ENCODE measurements at regions not wholly inside any gene's neighbourhood (a gene's known extent, or its start where the extent isn't known, plus 50 kb on each side); places are given as distances from the start of the nearest gene placed in this dataset.

DNA sequence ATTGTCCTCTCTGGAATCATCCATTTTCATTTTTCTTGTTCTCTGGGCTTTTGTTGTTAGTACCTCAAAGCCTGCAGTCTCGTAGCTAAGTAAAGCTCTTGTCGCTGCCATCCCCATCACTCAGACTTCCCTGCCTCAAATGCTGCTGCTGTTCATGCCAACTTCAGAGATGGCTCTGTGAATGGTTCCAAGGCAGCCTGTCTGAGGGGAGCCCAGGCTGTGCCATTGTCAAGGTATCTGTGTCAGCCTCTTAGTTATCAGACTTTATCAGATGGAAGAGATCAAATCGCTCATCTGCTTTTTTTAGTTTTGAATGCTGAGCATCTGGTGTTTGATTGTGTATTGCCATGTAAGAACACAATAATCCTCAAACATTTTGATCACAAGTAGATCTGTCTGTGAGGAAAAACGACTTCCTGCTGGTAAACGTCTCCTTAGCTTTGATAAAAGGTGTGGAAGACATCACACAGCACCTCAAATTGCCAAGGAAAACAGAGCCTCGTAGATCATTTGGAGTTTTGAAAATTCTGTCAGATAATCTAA lies 304.2 kb upstream of the ZC3H12C start:
- no peak for DNase-seq (ENCODE audit: low spot score in 2 of 2)
- in situ Hi-C loops (cut with MboI; ENCODE audit: low sequenced_read_pairs) = no loop called here
- H3K36me3 ChIP-seq (replicated peaks) = no peaks in the 10 kb centered on the region
- H3K4me3 ChIP-seq = no peak overlapping the region
- no peaks in the 10 kb centered on the region for H3K9me3 ChIP-seq
- H3K27me3 ChIP-seq (ENCODE audit: low read depth) = 0 out of 2 replicates have a peak, but pooled peaks cover 5% of the 10 kb centered on the region
- H3K4me1 ChIP-seq = no peaks in the 10 kb centered on the region

GRCh38 chr11:109789901-109790300 lies 303.3 kb upstream of the ZC3H12C start:
- no peaks in the 10 kb centered on the region for H3K4me1 ChIP-seq
- no peak for DNase-seq (ENCODE audit: low spot score in 2 of 2)
- H3K36me3 ChIP-seq (replicated peaks) = no peaks in the 10 kb centered on the region
- no peak overlapping the region for H3K4me3 ChIP-seq
- H3K27me3 ChIP-seq (ENCODE audit: low read depth) = 0 out of 2 replicates have a peak, but pooled peaks cover 4% of the 10 kb centered on the region
- no peaks in the 10 kb centered on the region for H3K9me3 ChIP-seq
- in situ Hi-C loops (cut with MboI; ENCODE audit: low sequenced_read_pairs) = no loop called here

GRCh38 chr11:109791337-109791736 lies 301.9 kb upstream of the ZC3H12C start:
- Histone ChIP-seq H3K4me3 (no peak overlapping the region), H3K36me3 (replicated peaks) (no peaks in the 10 kb centered on the region), H3K4me1 (no peaks in the 10 kb centered on the region), H3K9me3 (no peaks in the 10 kb centered on the region), H3K27me3 (ENCODE audit: low read depth) (no peaks in the 10 kb centered on the region)
- in situ Hi-C loops (cut with MboI; ENCODE audit: low sequenced_read_pairs) = no loop called here
- DNase-seq (ENCODE audit: low spot score in 2 of 2) = no peak

DNA sequence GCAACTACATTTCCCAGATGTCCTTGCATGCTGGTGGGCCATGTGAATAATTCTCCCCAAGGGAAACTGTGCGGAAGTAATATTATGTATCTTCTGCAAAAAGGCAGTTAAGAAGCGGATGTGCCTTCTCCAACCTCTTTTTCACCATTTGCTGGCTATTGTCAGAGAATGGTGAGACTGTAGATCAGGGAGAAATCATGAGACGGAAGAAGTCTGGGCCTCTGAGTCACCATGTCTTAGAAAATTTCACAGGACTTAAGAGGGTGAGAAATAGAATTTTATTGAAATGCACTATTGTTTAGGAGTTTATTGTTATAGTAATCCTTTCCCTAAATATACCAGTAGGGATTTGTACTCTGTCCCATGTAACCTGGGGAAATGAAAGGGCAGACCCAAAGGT lies 298.7 kb upstream of the ZC3H12C start:
- Histone ChIP-seq H3K9me3 (no peaks in the 10 kb centered on the region), H3K4me3 (no peak overlapping the region), H3K36me3 (replicated peaks) (no peaks in the 10 kb centered on the region), H3K27me3 (ENCODE audit: low read depth) (no peaks in the 10 kb centered on the region), H3K4me1 (no peaks in the 10 kb centered on the region)
- in situ Hi-C loops (cut with MboI; ENCODE audit: low sequenced_read_pairs) = no loop called here
- no peak for DNase-seq (ENCODE audit: low spot score in 2 of 2)

DNA sequence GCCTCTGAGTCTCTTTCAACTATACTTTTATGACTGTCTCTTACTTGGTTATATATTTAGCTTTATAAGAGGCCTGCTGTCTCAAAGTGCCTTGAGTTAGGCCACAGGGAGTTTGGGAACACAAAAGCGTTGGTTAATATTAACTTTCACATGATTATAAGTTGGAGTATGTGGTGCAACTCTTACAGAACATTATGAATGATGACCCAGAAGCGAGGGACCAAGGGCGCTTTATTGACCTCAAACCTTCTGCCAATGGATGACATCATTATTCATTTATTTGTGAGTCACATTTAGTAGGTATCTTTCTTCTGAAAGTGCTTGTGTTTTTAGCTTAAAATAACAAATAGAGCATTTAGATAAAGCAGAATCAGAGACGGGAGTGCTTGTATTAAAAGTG lies 298.0 kb upstream of the ZC3H12C start:
- Histone ChIP-seq H3K4me1 (no peaks in the 10 kb centered on the region), H3K27me3 (ENCODE audit: low read depth) (no peaks in the 10 kb centered on the region), H3K36me3 (replicated peaks) (no peaks in the 10 kb centered on the region), H3K4me3 (no peak overlapping the region), H3K9me3 (no peaks in the 10 kb centered on the region)
- in situ Hi-C loops (cut with MboI; ENCODE audit: low sequenced_read_pairs) = no loop called here
- no peak for DNase-seq (ENCODE audit: low spot score in 2 of 2)

GRCh38 chr11:109796253-109796652 lies 296.9 kb upstream of the ZC3H12C start:
- in situ Hi-C loops (cut with MboI; ENCODE audit: low sequenced_read_pairs) = no loop called here
- Histone ChIP-seq H3K27me3 (ENCODE audit: low read depth) (no peaks in the 10 kb centered on the region), H3K4me3 (no peak overlapping the region), H3K9me3 (no peaks in the 10 kb centered on the region), H3K36me3 (replicated peaks) (no peaks in the 10 kb centered on the region), H3K4me1 (no peaks in the 10 kb centered on the region)
- no peak for DNase-seq (ENCODE audit: low spot score in 2 of 2)

GRCh38 chr11:109798521-109798920 lies 294.7 kb upstream of the ZC3H12C start:
- Histone ChIP-seq H3K4me1 (no peaks in the 10 kb centered on the region), H3K36me3 (replicated peaks) (no peaks in the 10 kb centered on the region), H3K4me3 (no peak overlapping the region), H3K9me3 (no peaks in the 10 kb centered on the region), H3K27me3 (ENCODE audit: low read depth) (no peaks in the 10 kb centered on the region)
- in situ Hi-C loops (cut with MboI; ENCODE audit: low sequenced_read_pairs) = no loop called here
- DNase-seq (ENCODE audit: low spot score in 2 of 2) = no peak

GRCh38 chr11:109799604-109800003 lies 293.6 kb upstream of the ZC3H12C start:
- Histone ChIP-seq H3K4me3 (no peak overlapping the region), H3K36me3 (replicated peaks) (no peaks in the 10 kb centered on the region), H3K4me1 (no peaks in the 10 kb centered on the region), H3K9me3 (no peaks in the 10 kb centered on the region), H3K27me3 (ENCODE audit: low read depth) (no peaks in the 10 kb centered on the region)
- in situ Hi-C loops (cut with MboI; ENCODE audit: low sequenced_read_pairs) = no loop called here
- no peak for DNase-seq (ENCODE audit: low spot score in 2 of 2)

GRCh38 chr11:109804911-109805310 lies 288.3 kb upstream of the ZC3H12C start:
- DNase-seq (ENCODE audit: low spot score in 2 of 2) = no peak
- Histone ChIP-seq H3K36me3 (replicated peaks) (no peaks in the 10 kb centered on the region), H3K27me3 (ENCODE audit: low read depth) (no peaks in the 10 kb centered on the region), H3K9me3 (no peaks in the 10 kb centered on the region), H3K4me1 (no peaks in the 10 kb centered on the region), H3K4me3 (no peak overlapping the region)
- in situ Hi-C loops (cut with MboI; ENCODE audit: low sequenced_read_pairs) = no loop called here

DNA sequence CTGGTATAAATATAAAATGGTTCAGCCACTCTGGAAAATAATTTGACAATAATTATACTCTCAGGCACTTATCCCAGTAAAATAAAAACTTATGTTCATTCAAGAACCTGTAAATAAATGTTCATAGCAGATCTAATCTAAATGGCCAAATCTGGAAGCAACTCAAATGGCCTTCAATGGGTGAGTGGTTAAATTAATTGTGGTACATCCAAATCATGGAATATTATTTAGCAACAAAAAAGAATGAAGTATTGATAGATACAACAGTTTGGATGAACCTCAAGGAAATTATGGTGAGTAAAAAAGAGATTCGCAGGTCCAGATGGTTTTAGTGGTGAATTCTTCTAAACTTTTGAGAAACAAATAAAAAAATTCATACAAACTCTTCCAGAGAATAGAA lies 287.0 kb upstream of the ZC3H12C start:
- Histone ChIP-seq H3K9me3 (no peaks in the 10 kb centered on the region), H3K4me3 (no peak overlapping the region), H3K36me3 (replicated peaks) (no peaks in the 10 kb centered on the region), H3K4me1 (no peaks in the 10 kb centered on the region), H3K27me3 (ENCODE audit: low read depth) (no peaks in the 10 kb centered on the region)
- in situ Hi-C loops (cut with MboI; ENCODE audit: low sequenced_read_pairs) = no loop called here
- DNase-seq (ENCODE audit: low spot score in 2 of 2) = no peak

- in situ Hi-C loops (cut with MboI; ENCODE audit: low sequenced_read_pairs) = no loop called here
- Histone ChIP-seq H3K27me3 (ENCODE audit: low read depth) (no peaks in the 10 kb centered on the region), H3K36me3 (replicated peaks) (no peaks in the 10 kb centered on the region), H3K4me1 (no peaks in the 10 kb centered on the region), H3K9me3 (no peaks in the 10 kb centered on the region), H3K4me3 (no peak overlapping the region)
- DNase-seq (ENCODE audit: low spot score in 2 of 2) = no peak
Observed at GRCh38 chr11:109808569-109808968, 284.6 kb upstream of the ZC3H12C start.

GRCh38 chr11:109814824-109815223 lies 278.4 kb upstream of the ZC3H12C start:
- H3K9me3 ChIP-seq = no peaks in the 10 kb centered on the region
- no peak overlapping the region for H3K4me3 ChIP-seq
- no peak for DNase-seq (ENCODE audit: low spot score in 2 of 2)
- no peaks in the 10 kb centered on the region for H3K4me1 ChIP-seq
- in situ Hi-C loops (cut with MboI; ENCODE audit: low sequenced_read_pairs) = no loop called here
- no peaks in the 10 kb centered on the region for H3K27me3 ChIP-seq (ENCODE audit: low read depth)
- no peaks in the 10 kb centered on the region for H3K36me3 ChIP-seq (replicated peaks)

- in situ Hi-C loops (cut with MboI; ENCODE audit: low sequenced_read_pairs) = no loop called here
- no peaks in the 10 kb centered on the region for H3K4me1 ChIP-seq
- DNase-seq (ENCODE audit: low spot score in 2 of 2) = no peak
Observed at GRCh38 chr11:109815500-109816150, 277.6 kb upstream of the ZC3H12C start.

DNA sequence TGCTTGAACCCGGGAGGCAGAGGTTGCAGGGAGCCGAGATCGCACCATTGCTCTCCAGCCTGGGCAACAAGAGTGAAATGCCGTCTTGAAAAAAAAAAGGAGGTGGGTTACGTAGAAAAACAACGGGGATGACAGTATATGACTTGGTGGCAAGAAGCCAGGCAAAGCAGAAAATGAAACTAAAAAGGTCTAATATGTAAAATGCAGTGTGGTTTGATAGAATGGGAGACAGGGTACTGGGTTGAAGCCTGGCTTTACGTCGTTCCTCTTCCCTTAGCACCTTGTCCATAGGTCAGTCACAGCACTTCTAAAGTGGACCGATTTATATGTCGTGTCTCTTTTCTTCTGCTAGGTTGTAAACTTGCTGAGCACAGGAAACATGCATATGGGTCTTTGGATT lies 274.9 kb upstream of the ZC3H12C start:
- Histone ChIP-seq H3K27me3 (ENCODE audit: low read depth) (no peaks in the 10 kb centered on the region), H3K9me3 (no peaks in the 10 kb centered on the region), H3K4me1 (no peaks in the 10 kb centered on the region), H3K36me3 (replicated peaks) (no peaks in the 10 kb centered on the region), H3K4me3 (no peak overlapping the region)
- DNase-seq (ENCODE audit: low spot score in 2 of 2) = no peak
- in situ Hi-C loops (cut with MboI; ENCODE audit: low sequenced_read_pairs) = no loop called here

More at GRCh38 chr11:109815500-109816150, 277.6 kb upstream of the ZC3H12C start:
- H3K36me3 ChIP-seq (replicated peaks) = no peaks in the 10 kb centered on the region
- no peaks in the 10 kb centered on the region for H3K9me3 ChIP-seq
- H3K27me3 ChIP-seq (ENCODE audit: low read depth) = no peaks in the 10 kb centered on the region
- no peak overlapping the region for H3K4me3 ChIP-seq

DNA sequence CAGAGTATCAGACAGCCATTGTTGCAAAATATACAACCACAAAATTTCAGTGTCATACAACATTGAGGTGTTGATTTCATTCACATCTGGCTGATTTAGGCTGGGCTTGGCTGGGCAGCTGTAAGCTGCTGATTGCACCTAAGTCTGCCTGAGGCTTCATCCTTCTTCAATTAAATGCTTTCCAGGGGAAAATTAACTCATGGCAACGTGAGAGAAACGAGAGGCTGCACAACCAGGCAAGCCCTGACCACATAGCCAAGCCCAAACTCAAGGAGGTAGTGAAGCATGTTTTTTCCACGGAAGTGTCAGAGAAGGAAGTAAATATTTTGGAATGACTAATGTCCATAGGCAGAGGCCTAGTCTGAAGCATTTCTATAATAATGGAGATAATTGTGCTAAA lies 273.8 kb upstream of the ZC3H12C start:
- Histone ChIP-seq H3K27me3 (ENCODE audit: low read depth) (no peaks in the 10 kb centered on the region), H3K36me3 (replicated peaks) (no peaks in the 10 kb centered on the region), H3K4me3 (no peak overlapping the region), H3K4me1 (no peaks in the 10 kb centered on the region), H3K9me3 (no peaks in the 10 kb centered on the region)
- in situ Hi-C loops (cut with MboI; ENCODE audit: low sequenced_read_pairs) = no loop called here
- DNase-seq (ENCODE audit: low spot score in 2 of 2) = no peak

All from HAP-1 (cell line).